NT2/D1 (cell line): ENCODE measurements at regions not wholly inside any gene's neighbourhood (a gene's known extent, or its start where the extent isn't known, plus 50 kb on each side); places are given as distances from the start of the nearest gene placed in this dataset.

Experiments used
- DNase-seq: peaks from one replicate; pipeline ENCODE4 v3.0.0-alpha.2; 2011; ENCODE audit warnings: low read depth, low spot score
- H3K27me3 ChIP-seq: 2 replicates; pipeline ENCODE4 v1.6.0; 2011; ENCODE audit warnings: mild to moderate bottlenecking; ENCODE audit not compliant: insufficient read length, insufficient read depth
- H3K36me3 ChIP-seq: 2 replicates; pipeline ENCODE4 v1.6.1; 2011; ENCODE audit warnings: mild to moderate bottlenecking, low read length, mixed read lengths; ENCODE audit not compliant: insufficient read depth, insufficient read length
- H3K4me1 ChIP-seq: 2 replicates; pipeline ENCODE4 v1.5.1; 2011; ENCODE audit not compliant: insufficient read depth, insufficient read length
- H3K4me3 ChIP-seq: 2 replicates; pipeline ENCODE4 v1.5.1; 2011; ENCODE audit warnings: low read depth; ENCODE audit not compliant: insufficient read length
- H3K9ac ChIP-seq: 2 replicates; pipeline ENCODE4 v1.6.0; 2011; ENCODE audit warnings: low read depth; ENCODE audit not compliant: insufficient read length
- H3K9me3 ChIP-seq: 2 replicates; pipeline ENCODE4 v1.5.1; 2011; ENCODE audit warnings: mild to moderate bottlenecking, low read length; ENCODE audit not compliant: insufficient read depth
- SUZ12 ChIP-seq: IDR thresholded peaks from 2 replicates; pipeline ENCODE4 v1.6.1; 2011; ENCODE audit not compliant: insufficient read length, insufficient read depth; ENCODE audit errors: extremely low read depth
- YY1 ChIP-seq: IDR thresholded peaks from 2 replicates; pipeline ENCODE4 v1.6.1; 2011; ENCODE audit not compliant: insufficient read length, insufficient read depth
- ZNF274 ChIP-seq: IDR thresholded peaks from 2 replicates; pipeline ENCODE4 v1.6.1; 2011; ENCODE audit warnings: mild to moderate bottlenecking, low read depth, low read length

DNA sequence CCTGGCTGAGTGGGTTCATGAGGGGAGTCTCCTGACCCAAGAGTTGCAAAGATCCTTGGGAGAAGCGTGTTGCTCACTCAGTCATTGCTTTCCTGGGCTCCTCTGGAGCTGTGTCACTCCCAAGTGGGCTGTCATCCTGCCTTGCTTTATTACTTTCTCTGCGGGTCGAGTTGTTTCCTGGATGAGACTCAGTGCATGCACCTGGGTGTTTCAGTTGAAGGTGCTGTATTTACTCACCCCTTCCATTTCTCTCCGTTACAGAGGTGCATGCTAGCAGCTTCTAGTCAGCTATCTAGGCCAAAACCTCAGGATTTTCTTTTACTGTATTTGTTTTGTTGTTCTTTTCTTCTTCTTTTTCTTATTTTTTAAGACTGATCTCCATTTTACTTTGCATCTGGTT lies 785.5 kb upstream of the EDIL3 start:
- no peaks in the 10 kb centered on the region for H3K27me3 ChIP-seq
- DNase-seq, result no peak
- H3K9me3 ChIP-seq, result no peaks in the 10 kb centered on the region; the same call in 1 of the 2 replicates
- TF ChIP-seq SUZ12, result no peak
- TF ChIP-seq ZNF274, result no peak
- TF ChIP-seq YY1, result no peak
- no peaks in the 10 kb centered on the region for H3K4me1 ChIP-seq
- H3K36me3 ChIP-seq, result no peaks in the 10 kb centered on the region
- no peak overlapping the region for H3K4me3 ChIP-seq
- H3K9ac ChIP-seq, result no peak overlapping the region

DNA sequence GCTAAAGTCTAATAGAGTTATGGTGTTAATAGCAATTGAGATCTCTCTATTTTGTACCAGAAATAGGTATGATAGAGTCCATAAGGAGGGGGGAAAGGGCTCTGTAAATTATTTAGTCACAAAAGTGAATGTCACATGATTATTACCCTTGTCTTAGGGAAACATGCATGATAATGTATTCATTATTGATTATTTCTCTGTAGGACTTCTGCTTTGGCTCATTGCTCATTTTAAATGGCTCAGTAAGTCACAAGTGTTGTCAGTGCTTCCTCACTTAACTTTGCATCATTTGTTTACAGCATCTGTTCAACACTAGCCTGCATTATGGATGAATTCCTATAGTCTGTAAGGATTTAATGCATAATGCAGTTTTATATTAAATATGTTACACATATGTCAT lies 788.8 kb upstream of the EDIL3 start:
- Histone ChIP-seq H3K9ac (no peak overlapping the region), H3K4me1 (no peaks in the 10 kb centered on the region), H3K27me3 (no peaks in the 10 kb centered on the region), H3K4me3 (no peak overlapping the region), H3K36me3 (no peaks in the 10 kb centered on the region), H3K9me3 (no peaks in the 10 kb centered on the region; the same call in 1 of the 2 replicates)
- TF ChIP-seq YY1 (no peak), ZNF274 (no peak), SUZ12 (no peak)
- no peak for DNase-seq

- Histone ChIP-seq H3K4me3 (no peak overlapping the region), H3K4me1 (no peaks in the 10 kb centered on the region), H3K36me3 (no peaks in the 10 kb centered on the region), H3K9me3 (no peaks in the 10 kb centered on the region), H3K27me3 (no peaks in the 10 kb centered on the region), H3K9ac (no peak overlapping the region)
- TF ChIP-seq ZNF274 (no peak), SUZ12 (no peak), YY1 (no peak)
- DNase-seq, result no peak
These were observed 797.7 kb upstream of the EDIL3 start for GRCh38 chr5:85182344-85182743.

DNA sequence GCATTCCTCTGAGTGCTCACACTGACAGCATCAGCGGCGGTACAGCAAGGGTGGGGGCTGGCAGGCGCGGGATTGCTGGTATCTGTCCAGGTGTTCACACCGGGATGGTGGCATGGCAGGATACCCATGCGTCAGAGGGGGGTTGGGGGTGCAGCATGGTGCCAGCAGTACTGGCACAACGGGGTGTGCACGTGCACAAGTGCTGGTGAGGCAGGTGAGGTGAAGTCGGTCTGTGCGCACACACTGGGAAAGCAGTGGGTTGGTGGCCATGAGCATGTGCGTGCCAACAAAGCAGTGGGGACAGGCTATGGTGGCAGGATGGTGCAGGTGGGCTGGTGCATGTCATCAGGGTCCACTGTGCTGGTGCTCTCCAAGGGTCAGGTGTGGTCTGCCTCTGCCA lies 819.6 kb upstream of the EDIL3 start:
- Histone ChIP-seq H3K36me3 (no peaks in the 10 kb centered on the region), H3K9ac (no peak overlapping the region), H3K4me1 (no peaks in the 10 kb centered on the region), H3K27me3 (no peaks in the 10 kb centered on the region), H3K4me3 (no peak overlapping the region), H3K9me3 (no peaks in the 10 kb centered on the region)
- DNase-seq, result no peak
- TF ChIP-seq SUZ12, result no peak
- no peak for TF ChIP-seq YY1
- no peak for TF ChIP-seq ZNF274

DNA sequence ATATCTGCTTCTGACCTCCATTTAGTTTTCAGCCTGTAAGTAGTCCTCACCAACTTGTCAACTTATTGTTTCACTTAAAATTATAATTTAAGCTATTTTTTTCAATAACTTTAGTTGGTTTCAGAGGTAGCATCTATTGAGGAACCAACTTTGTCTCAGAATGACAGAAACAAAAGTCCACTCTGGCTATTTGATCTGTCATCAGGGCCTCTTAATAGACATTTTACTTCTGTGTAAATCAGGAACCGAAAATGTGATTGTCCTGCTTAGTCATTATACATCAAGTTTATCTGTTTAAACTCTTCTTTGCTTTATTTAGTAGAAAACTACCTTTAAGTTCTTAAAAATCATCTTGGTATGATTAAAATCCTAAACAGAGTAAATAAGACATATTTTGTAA lies 820.8 kb upstream of the EDIL3 start:
- H3K9ac ChIP-seq, result no peak overlapping the region
- H3K9me3 ChIP-seq, result no peaks in the 10 kb centered on the region
- TF ChIP-seq YY1 (no peak), ZNF274 (no peak), SUZ12 (no peak)
- no peak for DNase-seq
- H3K27me3 ChIP-seq, result no peaks in the 10 kb centered on the region
- H3K36me3 ChIP-seq, result no peaks in the 10 kb centered on the region
- no peaks in the 10 kb centered on the region for H3K4me1 ChIP-seq
- H3K4me3 ChIP-seq, result no peak overlapping the region

GRCh38 chr5:85225388-85225787 lies 840.7 kb upstream of the EDIL3 start:
- Histone ChIP-seq H3K36me3 (no peaks in the 10 kb centered on the region), H3K4me3 (no peak overlapping the region), H3K4me1 (no peaks in the 10 kb centered on the region), H3K27me3 (no peaks in the 10 kb centered on the region), H3K9ac (no peak overlapping the region), H3K9me3 (no peaks in the 10 kb centered on the region)
- no peak for DNase-seq
- TF ChIP-seq ZNF274 (no peak), YY1 (no peak), SUZ12 (no peak)

DNA sequence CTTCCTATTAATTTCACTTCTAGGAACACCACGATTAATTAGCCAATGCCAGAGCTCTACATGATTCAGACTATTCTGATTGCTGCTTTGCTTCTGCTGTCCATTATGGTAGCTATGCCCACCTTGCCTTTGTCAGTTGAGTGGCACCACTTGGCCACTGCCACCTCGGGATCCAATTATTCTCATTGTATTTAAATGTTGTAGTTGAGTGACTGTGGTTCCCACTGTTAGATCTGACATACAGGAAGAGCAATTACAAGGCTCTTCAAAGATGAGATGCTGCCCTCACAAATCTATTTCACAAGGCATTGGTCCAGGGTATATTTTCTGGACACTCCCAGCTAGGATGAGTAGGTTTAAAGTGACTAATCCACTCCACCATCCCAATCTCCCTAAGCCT lies 864.5 kb upstream of the EDIL3 start:
- Histone ChIP-seq H3K27me3 (no peaks in the 10 kb centered on the region), H3K36me3 (no peaks in the 10 kb centered on the region), H3K4me3 (no peak overlapping the region), H3K4me1 (no peaks in the 10 kb centered on the region), H3K9me3 (no peaks in the 10 kb centered on the region), H3K9ac (no peak overlapping the region)
- no peak for DNase-seq
- TF ChIP-seq SUZ12 (no peak), ZNF274 (no peak), YY1 (no peak)

DNA sequence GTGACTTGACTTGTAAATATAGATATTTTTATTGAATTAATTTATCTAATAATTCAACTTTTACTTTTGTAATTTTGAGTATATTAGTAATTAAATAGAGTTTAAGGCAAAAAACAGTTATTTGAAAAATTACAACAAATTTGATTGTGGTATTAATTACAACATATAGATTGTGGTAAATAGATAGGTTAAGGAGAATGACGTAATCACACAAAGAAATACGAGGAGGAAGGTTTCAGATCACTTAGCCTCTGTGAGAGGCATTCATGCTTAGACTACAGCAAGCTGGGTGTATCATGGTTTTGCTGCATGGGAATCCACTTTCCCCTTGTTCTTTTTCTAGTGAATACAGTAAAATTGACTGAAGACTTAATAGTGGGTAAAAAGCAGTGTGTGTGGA lies 878.4 kb upstream of the EDIL3 start:
- H3K36me3 ChIP-seq, result no peaks in the 10 kb centered on the region
- H3K4me1 ChIP-seq, result no peaks in the 10 kb centered on the region
- no peak overlapping the region for H3K4me3 ChIP-seq
- H3K9me3 ChIP-seq, result no peaks in the 10 kb centered on the region
- no peak overlapping the region for H3K9ac ChIP-seq
- no peak for TF ChIP-seq ZNF274
- no peak for TF ChIP-seq YY1
- TF ChIP-seq SUZ12, result no peak
- DNase-seq, result no peak
- H3K27me3 ChIP-seq, result no peaks in the 10 kb centered on the region

DNA sequence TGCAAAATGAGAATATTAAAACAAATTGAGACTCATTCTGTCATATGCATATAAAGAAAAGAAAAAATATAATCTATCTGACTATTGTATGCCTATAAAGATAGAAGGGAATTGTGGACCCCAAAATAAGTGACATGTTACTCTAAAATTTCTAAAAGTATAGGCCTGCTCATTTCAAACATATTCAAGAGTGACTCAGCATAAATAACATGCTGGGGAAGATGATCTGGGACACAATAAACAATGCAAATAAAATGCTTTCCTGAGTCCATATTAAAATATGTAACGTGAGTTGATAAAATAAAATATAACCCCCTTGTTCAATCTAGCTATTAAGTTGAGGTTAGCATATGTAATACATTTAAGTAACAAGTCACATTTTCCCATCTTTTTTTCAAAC lies 882.0 kb upstream of the EDIL3 start:
- no peaks in the 10 kb centered on the region for H3K9me3 ChIP-seq
- no peaks in the 10 kb centered on the region for H3K4me1 ChIP-seq
- H3K4me3 ChIP-seq, result no peak overlapping the region
- no peak for DNase-seq
- TF ChIP-seq YY1 (no peak), ZNF274 (no peak), SUZ12 (no peak)
- no peak overlapping the region for H3K9ac ChIP-seq
- H3K27me3 ChIP-seq, result no peaks in the 10 kb centered on the region
- no peaks in the 10 kb centered on the region for H3K36me3 ChIP-seq
